HG02884 (cell line): ENCODE measurements at regions not wholly inside any gene's neighbourhood (a gene's known extent, or its start where the extent isn't known, plus 50 kb on each side); places are given as distances from the start of the nearest gene placed in this dataset.

Source experiments
- ATAC-seq: cut with Tn5 transposase; IDR thresholded peaks from one replicate; pipeline ENCODE4 v1.9.1; 2021; ENCODE audit warnings: mild to moderate bottlenecking, moderate library complexity; ENCODE audit not compliant: unreplicated experiment

- ATAC-seq = no peak
These were observed 65.1 kb downstream of the SLC4A3 start for GRCh38 chr2:219692521-219692920.

GRCh38 chr2:219695145-219695709 lies 67.8 kb downstream of the SLC4A3 start:
- no peak for ATAC-seq

GRCh38 chr2:219697811-219698747 lies 70.6 kb downstream of the SLC4A3 start:
- no peak for ATAC-seq

GRCh38 chr2:219698748-219699439 lies 71.5 kb downstream of the SLC4A3 start:
- ATAC-seq = no peak

- ATAC-seq = no peak
These were observed 72.0 kb downstream of the SLC4A3 start for GRCh38 chr2:219699440-219699821.

- ATAC-seq = no peak
These were observed 74.6 kb downstream of the SLC4A3 start for GRCh38 chr2:219701847-219702634.

- no peak for ATAC-seq
These were observed 75.5 kb downstream of the SLC4A3 start for GRCh38 chr2:219702796-219703545.

GRCh38 chr2:219704878-219705277 lies 77.4 kb downstream of the SLC4A3 start:
- no peak for ATAC-seq

- ATAC-seq = no peak
These were observed 79.4 kb downstream of the SLC4A3 start for GRCh38 chr2:219706823-219707281.

GRCh38 chr2:219707496-219708285 lies 80.3 kb downstream of the SLC4A3 start:
- no peak for ATAC-seq

GRCh38 chr2:219709331-219709761 lies 81.9 kb downstream of the SLC4A3 start:
- no peak for ATAC-seq

GRCh38 chr2:219713110-219713509 lies 85.7 kb downstream of the SLC4A3 start:
- ATAC-seq = peak; percentile 88

- ATAC-seq = no peak
These were observed 87.4 kb downstream of the SLC4A3 start for GRCh38 chr2:219714681-219715400.

GRCh38 chr2:219718066-219718465 lies 90.6 kb downstream of the SLC4A3 start:
- ATAC-seq = no peak

GRCh38 chr2:219719521-219719920 lies 92.1 kb downstream of the SLC4A3 start:
- no peak for ATAC-seq

- no peak for ATAC-seq
These were observed 93.5 kb downstream of the SLC4A3 start for GRCh38 chr2:219720956-219721355.

GRCh38 chr2:219722276-219722879 lies 94.9 kb downstream of the SLC4A3 start:
- ATAC-seq = no peak

- no peak for ATAC-seq
These were observed 95.9 kb downstream of the SLC4A3 start for GRCh38 chr2:219723311-219723710.
